Activated CD8-positive, alpha-beta T cell treated with anti-CD3 and anti-CD28 coated beads for 36 hours (primary cell): ENCODE measurements at regions not wholly inside any gene's neighbourhood (a gene's known extent, or its start where the extent isn't known, plus 50 kb on each side); places are given as distances from the start of the nearest gene placed in this dataset.

Source experiments
- ATAC-seq: fragments of 200-7000 bp; cut with Tn5 transposase; one replicate; pipeline ENCODE4 v1.10.0; 2021; ENCODE audit warnings: mild to moderate bottlenecking, moderate library complexity
- CTCF ChIA-PET: fragments of 350-600 bp; sonication (Branson Sonifier 250); formaldehyde crosslinking; loops from one replicate; lab custom pipeline; 2021; ENCODE audit warnings: antibody characterized with exemption; lab: Charles Lee
- POLR2A ChIA-PET: fragments of 350-600 bp; sonication (Branson Sonifier 250); formaldehyde crosslinking; loops from one replicate; lab custom pipeline; 2021; ENCODE audit warnings: antibody characterized with exemption; lab: Charles Lee
- DNase-seq: peaks from one replicate; pipeline ENCODE4 v3.0.0-alpha.2; 2020
- H3K27ac Mint-ChIP-seq: one replicate; pipeline ENCODE4 v1.8.0; 2021; ENCODE audit warnings: mild to moderate bottlenecking, mixed read lengths
- H3K27me3 Mint-ChIP-seq: one replicate; pipeline ENCODE4 v1.8.0; 2021; ENCODE audit warnings: mixed read lengths
- H3K36me3 Mint-ChIP-seq: one replicate; pipeline ENCODE4 v1.8.0; 2021; ENCODE audit warnings: low read depth, mixed read lengths
- H3K4me1 Mint-ChIP-seq: one replicate; pipeline ENCODE4 v1.8.0; 2021; ENCODE audit warnings: low read depth, mixed read lengths
- H3K4me3 Mint-ChIP-seq: one replicate; pipeline ENCODE4 v1.8.0; 2021; ENCODE audit warnings: mild to moderate bottlenecking, moderate library complexity, mixed read lengths
- H3K9me3 Mint-ChIP-seq: one replicate; pipeline ENCODE4 v1.8.0; 2021; ENCODE audit warnings: mixed read lengths
- CTCF ChIP-seq: fragments of 200-600 bp; IDR thresholded peaks from one replicate; pipeline ENCODE4 v1.8.0; 2022; ENCODE audit warnings: antibody characterized with exemption, mild to moderate bottlenecking
- intact Hi-C: fragments of 100-400 bp; cut with micrococcal nuclease; formaldehyde crosslinking; loops from one replicate; pipeline ENCODE4 v1.10.0; 2022

DNA sequence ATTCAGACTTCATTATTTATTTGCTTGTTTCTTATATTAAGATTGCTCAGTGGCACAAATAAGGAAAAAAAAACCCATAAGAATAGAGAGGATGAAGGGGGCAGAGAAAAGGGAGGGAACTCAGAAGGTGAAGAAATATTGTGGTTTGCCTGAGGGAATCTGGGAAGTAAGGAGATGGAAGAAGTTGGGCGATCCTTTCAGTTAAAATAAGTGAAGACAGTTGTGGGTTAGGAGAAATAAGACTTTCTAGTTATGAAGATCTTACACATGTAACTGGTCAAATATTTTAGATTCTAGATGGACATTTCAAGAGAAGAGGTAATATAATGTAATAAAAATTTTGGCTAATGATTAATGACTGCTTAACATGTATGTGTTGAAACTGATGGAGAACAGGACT lies 138.7 kb upstream of the LIMCH1 start:
- intact Hi-C loops = no loop called here
- CTCF ChIA-PET = no interaction called here
- no peak for TF ChIP-seq CTCF

DNA sequence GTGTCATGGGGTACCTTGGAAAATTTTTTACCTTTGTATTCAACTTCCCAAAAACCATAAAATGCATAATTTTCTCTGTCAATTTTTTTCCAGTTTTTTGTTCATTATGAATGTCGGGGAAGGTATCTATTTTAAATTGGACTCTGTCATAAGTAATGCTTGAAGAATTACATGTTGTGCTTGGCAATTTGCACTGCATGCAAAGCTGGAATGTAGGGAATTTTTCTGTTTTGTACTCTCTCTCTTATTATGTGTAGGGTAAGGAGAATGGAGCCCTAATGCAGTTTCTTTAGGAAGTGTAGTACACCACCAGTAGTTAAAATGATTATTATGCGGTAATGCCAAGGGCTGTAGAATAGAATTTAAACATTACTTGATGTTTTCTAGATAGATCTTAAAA lies 137.7 kb upstream of the LIMCH1 start:
- H3K36me3 Mint-ChIP-seq = no peaks in the 10 kb centered on the region
- H3K9me3 Mint-ChIP-seq = peaks cover 2% of the 10 kb centered on the region
- H3K27me3 Mint-ChIP-seq = no peaks in the 10 kb centered on the region
- no peaks in the 10 kb centered on the region for H3K4me1 Mint-ChIP-seq
- intact Hi-C loops = no loop called here
- no peak overlapping the region for H3K27ac Mint-ChIP-seq
- POLR2A ChIA-PET = no interaction called here
- CTCF ChIA-PET = no interaction called here
- ATAC-seq = no peak
- no peak for DNase-seq
- no peak overlapping the region for H3K4me3 Mint-ChIP-seq
- TF ChIP-seq CTCF = no peak

More for the DNA sequence above, 138.7 kb upstream of the LIMCH1 start:
- Mint-ChIP-seq H3K27ac (no peak overlapping the region), H3K36me3 (no peaks in the 10 kb centered on the region), H3K4me3 (no peak overlapping the region), H3K9me3 (peaks cover 2% of the 10 kb centered on the region), H3K4me1 (no peaks in the 10 kb centered on the region), H3K27me3 (peaks cover 2% of the 10 kb centered on the region)
- no peak for DNase-seq
- no peak for ATAC-seq
- POLR2A ChIA-PET = no interaction called here

- Mint-ChIP-seq H3K9me3 (peaks cover 2% of the 10 kb centered on the region), H3K4me3 (no peak overlapping the region), H3K4me1 (no peaks in the 10 kb centered on the region), H3K36me3 (no peaks in the 10 kb centered on the region), H3K27ac (no peak overlapping the region), H3K27me3 (peaks cover under 1% of the 10 kb centered on the region)
- POLR2A ChIA-PET = no interaction called here
- DNase-seq = no peak
- TF ChIP-seq CTCF = no peak
- no peak for ATAC-seq
- CTCF ChIA-PET = interaction anchor here (1.1 kb wide), 1 partner anchor 69 kb away, joined by 3 read pairs; no protein-coding TSS in a partner anchor
- intact Hi-C loops = no loop called here
Measured at GRCh38 chr4:41405464-41406112, 132.4 kb upstream of the LIMCH1 start.

DNA sequence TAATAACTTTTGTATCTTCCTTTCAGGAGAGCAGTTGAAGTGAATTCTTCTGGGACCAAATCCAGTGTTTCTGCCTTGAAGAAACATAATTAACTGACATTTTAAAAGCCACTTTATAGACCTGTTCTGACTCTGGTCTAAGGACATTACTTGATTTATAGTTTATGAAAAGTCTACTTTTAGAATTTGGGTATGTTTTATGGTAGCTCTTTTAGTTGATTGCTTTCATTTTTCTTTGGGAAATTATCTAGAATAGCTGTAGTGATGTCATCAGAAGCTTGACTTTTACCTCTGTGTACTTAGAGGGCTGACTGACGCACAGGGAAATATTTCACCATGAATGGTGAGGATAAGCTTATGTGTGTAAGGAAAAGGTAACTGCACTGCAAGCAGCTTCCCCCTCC lies 131.8 kb upstream of the LIMCH1 start:
- peaks cover 2% of the 10 kb centered on the region for H3K9me3 Mint-ChIP-seq
- peaks cover 3% of the 10 kb centered on the region for H3K27me3 Mint-ChIP-seq
- no peak overlapping the region for H3K27ac Mint-ChIP-seq
- H3K4me3 Mint-ChIP-seq = no peak overlapping the region
- no peaks in the 10 kb centered on the region for H3K36me3 Mint-ChIP-seq
- ChIA-PET POLR2A (no interaction called here), CTCF (interaction anchor here (1.1 kb wide), 1 partner anchor 70 kb away, joined by 3 read pairs; no protein-coding TSS in a partner anchor)
- TF ChIP-seq CTCF = no peak
- no peak for ATAC-seq
- no peaks in the 10 kb centered on the region for H3K4me1 Mint-ChIP-seq
- DNase-seq = no peak
- intact Hi-C loops = no loop called here

GRCh38 chr4:41408150-41408549 lies 129.8 kb upstream of the LIMCH1 start:
- intact Hi-C loops = no loop called here
- ChIA-PET POLR2A (no interaction called here), CTCF (no interaction called here)
- Mint-ChIP-seq H3K4me3 (no peak overlapping the region), H3K27ac (no peak overlapping the region), H3K9me3 (peaks cover 2% of the 10 kb centered on the region), H3K4me1 (no peaks in the 10 kb centered on the region), H3K36me3 (no peaks in the 10 kb centered on the region), H3K27me3 (peaks cover 3% of the 10 kb centered on the region)
- TF ChIP-seq CTCF = no peak
- ATAC-seq = no peak
- DNase-seq = no peak
